Vagina (tissue), 2 donors: ENCODE measurements at regions not wholly inside any gene's neighbourhood (a gene's known extent, or its start where the extent isn't known, plus 50 kb on each side); places are given as distances from the start of the nearest gene placed in this dataset.

Experiments used
- CTCF ChIP-seq, 3 experiments: fragments of 450-650 bp in 2 of 3; fragments of 200-600 bp in 1 of 3; sonication (generic) in 1 of 3; IDR thresholded peaks; one replicate each; pipeline ENCODE4 v1.5.1; 2017 to 2019; ENCODE audit warnings: antibody characterized with exemption in 3 of 3, mild to moderate bottlenecking in 2 of 3, moderate library complexity in 2 of 3
- POLR2A ChIP-seq, 2 donors: fragments of 450-650 bp; IDR thresholded peaks; one replicate each; pipeline ENCODE4 v1.6.1; 2017; ENCODE audit warnings: antibody characterized with exemption in 2 of 2, mild to moderate bottlenecking in 2 of 2, moderate library complexity in 2 of 2
- POLR2AphosphoS5 ChIP-seq, 2 donors: sonication (generic); formaldehyde crosslinking; IDR thresholded peaks; one replicate each; pipeline ENCODE4 v1.9.0; 2017; ENCODE audit warnings: antibody characterized with exemption in 2 of 2, mild to moderate bottlenecking in 2 of 2, low read depth in 1 of 2; ENCODE audit not compliant: insufficient read depth in 1 of 2

- TF ChIP-seq CTCF (IDR thresholded peaks at IDR 0.05) (no peak), POLR2AphosphoS5 (IDR thresholded peaks at IDR 0.05; ENCODE audit: insufficient read depth in 1 of 2, low read depth in 1 of 2) (no peak), POLR2A (IDR thresholded peaks at IDR 0.05) (no peak)
These were observed 203.9 kb upstream of the GLI3 start for GRCh38 chr7:42440951-42441350.
